ENCODE measurements at regions not wholly inside any gene's neighbourhood (a gene's known extent, or its start where the extent isn't known, plus 50 kb on each side); places are given as distances from the start of the nearest gene placed in this dataset.

- no peaks in the 10 kb centered on the region for H3K9me3 ChIP-seq (ENCODE audit: insufficient read depth, low read length, severe bottlenecking)
- TF ChIP-seq CTCF (IDR thresholded peaks at IDR 0.05; ENCODE audit: borderline replicate concordance, extremely low read depth, low read length, poor library complexity, severe bottlenecking) (no peak), EZH2 (IDR thresholded peaks at IDR 0.05; ENCODE audit: borderline replicate concordance, low read depth, low read length, severe bottlenecking) (no peak)
- no peak overlapping the region for H3K27ac ChIP-seq (ENCODE audit: low read length)
- no peaks in the 10 kb centered on the region for H3K4me1 ChIP-seq (ENCODE audit: insufficient read depth, low read length)
- H3K4me3 ChIP-seq (ENCODE audit: low read depth in 1 of 2, low read length in 2 of 2): no peak overlapping the region
- no peaks in the 10 kb centered on the region for H3K27me3 ChIP-seq (ENCODE audit: insufficient read depth, low read length, poor library complexity)
- no peaks in the 10 kb centered on the region for H4K20me1 ChIP-seq (ENCODE audit: insufficient read depth, low read length)
- no peaks in the 10 kb centered on the region for H3K36me3 ChIP-seq (ENCODE audit: insufficient read depth, low read length)
- ATAC-seq (ENCODE audit: insufficient read depth, low read depth): no peak
- H2AFZ ChIP-seq (ENCODE audit: low read depth, low read length): no peak overlapping the region
- no peak overlapping the region for H3K4me2 ChIP-seq (ENCODE audit: insufficient read depth, low read length)
- no peaks in the 10 kb centered on the region for H3K79me2 ChIP-seq (ENCODE audit: insufficient read depth, low read length)
- no peak overlapping the region for H3K9ac ChIP-seq (ENCODE audit: low read depth, low read length)
- DNase-seq: no peak
Observed at GRCh38 chr5:6224406-6224805, 153.9 kb downstream of the MED10 start.

GRCh38 chr5:6222899-6223298 lies 155.4 kb downstream of the MED10 start:
- TF ChIP-seq EZH2 (IDR thresholded peaks at IDR 0.05; ENCODE audit: borderline replicate concordance, low read depth, low read length, severe bottlenecking) (no peak), CTCF (IDR thresholded peaks at IDR 0.05; ENCODE audit: borderline replicate concordance, extremely low read depth, low read length, poor library complexity, severe bottlenecking) (no peak)
- Histone ChIP-seq H3K4me1 (ENCODE audit: insufficient read depth, low read length) (no peaks in the 10 kb centered on the region), H3K27me3 (ENCODE audit: insufficient read depth, low read length, poor library complexity) (no peaks in the 10 kb centered on the region), H3K9me3 (ENCODE audit: insufficient read depth, low read length, severe bottlenecking) (no peaks in the 10 kb centered on the region), H3K9ac (ENCODE audit: low read depth, low read length) (no peak overlapping the region), H3K79me2 (ENCODE audit: insufficient read depth, low read length) (no peaks in the 10 kb centered on the region), H3K36me3 (ENCODE audit: insufficient read depth, low read length) (no peaks in the 10 kb centered on the region), H4K20me1 (ENCODE audit: insufficient read depth, low read length) (no peaks in the 10 kb centered on the region), H3K4me2 (ENCODE audit: insufficient read depth, low read length) (no peak overlapping the region), H3K27ac (ENCODE audit: low read length) (no peak overlapping the region), H2AFZ (ENCODE audit: low read depth, low read length) (no peak overlapping the region), H3K4me3 (ENCODE audit: low read depth in 1 of 2, low read length in 2 of 2) (no peak overlapping the region)
- ATAC-seq (ENCODE audit: insufficient read depth, low read depth): no peak
- DNase-seq: no peak

DNA sequence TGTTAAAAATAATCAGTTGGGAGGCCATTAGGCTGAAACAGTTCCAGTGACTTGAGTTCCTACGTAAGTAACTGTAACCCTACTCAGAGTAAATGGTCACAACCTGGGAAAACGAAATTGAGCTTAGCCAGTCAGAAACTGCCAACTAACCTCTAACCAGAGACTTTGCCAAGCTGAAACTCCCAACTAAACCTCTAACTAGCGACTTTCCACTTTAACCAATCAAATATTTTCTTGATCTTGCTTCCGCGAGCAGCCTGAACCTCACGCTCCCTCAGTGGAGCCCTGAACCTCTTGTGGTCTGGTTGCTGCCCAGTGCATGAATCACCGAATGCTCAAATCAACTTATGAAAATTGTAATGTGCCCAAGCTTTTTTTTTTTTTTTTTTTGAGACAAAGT lies 156.2 kb downstream of the MED10 start:
- no peaks in the 10 kb centered on the region for H3K79me2 ChIP-seq (ENCODE audit: insufficient read depth, low read length)
- H3K4me1 ChIP-seq (ENCODE audit: insufficient read depth, low read length): no peaks in the 10 kb centered on the region
- no peak overlapping the region for H2AFZ ChIP-seq (ENCODE audit: low read depth, low read length)
- H3K4me3 ChIP-seq (ENCODE audit: low read depth in 1 of 2, low read length in 2 of 2): no peak overlapping the region
- no peak overlapping the region for H3K4me2 ChIP-seq (ENCODE audit: insufficient read depth, low read length)
- no peaks in the 10 kb centered on the region for H4K20me1 ChIP-seq (ENCODE audit: insufficient read depth, low read length)
- H3K36me3 ChIP-seq (ENCODE audit: insufficient read depth, low read length): no peaks in the 10 kb centered on the region
- TF ChIP-seq CTCF (IDR thresholded peaks at IDR 0.05; ENCODE audit: borderline replicate concordance, extremely low read depth, low read length, poor library complexity, severe bottlenecking): no peak
- TF ChIP-seq EZH2 (IDR thresholded peaks at IDR 0.05; ENCODE audit: borderline replicate concordance, low read depth, low read length, severe bottlenecking): no peak
- no peak overlapping the region for H3K9ac ChIP-seq (ENCODE audit: low read depth, low read length)
- H3K9me3 ChIP-seq (ENCODE audit: insufficient read depth, low read length, severe bottlenecking): no peaks in the 10 kb centered on the region
- no peak overlapping the region for H3K27ac ChIP-seq (ENCODE audit: low read length)
- no peak for DNase-seq
- ATAC-seq (ENCODE audit: insufficient read depth, low read depth): no peak
- no peaks in the 10 kb centered on the region for H3K27me3 ChIP-seq (ENCODE audit: insufficient read depth, low read length, poor library complexity)

DNA sequence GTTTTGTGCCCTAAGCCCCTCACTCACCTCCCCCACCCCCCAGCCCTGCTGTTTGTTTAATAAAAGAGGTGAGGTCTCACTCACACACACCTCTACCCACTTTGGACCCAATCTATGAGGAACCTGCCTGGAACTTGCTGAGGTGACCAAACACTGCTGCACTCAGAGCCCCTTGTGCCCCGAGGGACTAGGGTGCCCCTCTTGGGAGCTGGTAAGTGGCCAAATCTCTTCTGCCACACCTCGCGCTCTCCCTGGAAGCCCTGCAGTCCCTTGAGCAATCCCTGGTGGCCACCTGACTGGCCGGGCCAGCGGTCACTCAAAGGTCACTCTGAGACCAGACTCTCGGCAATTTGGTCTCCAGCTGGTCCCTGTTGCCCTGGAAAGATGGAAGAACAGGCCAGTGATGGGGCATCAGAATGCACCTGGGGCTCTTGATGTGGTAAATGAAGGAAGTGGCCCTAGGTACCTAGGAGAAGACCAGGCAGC lies 157.2 kb downstream of the MED10 start:
- Histone ChIP-seq H3K4me3 (ENCODE audit: low read depth in 1 of 2, low read length in 2 of 2) (no peak overlapping the region), H4K20me1 (ENCODE audit: insufficient read depth, low read length) (no peaks in the 10 kb centered on the region), H3K27me3 (ENCODE audit: insufficient read depth, low read length, poor library complexity) (no peaks in the 10 kb centered on the region), H3K4me2 (ENCODE audit: insufficient read depth, low read length) (no peak overlapping the region), H3K4me1 (ENCODE audit: insufficient read depth, low read length) (no peaks in the 10 kb centered on the region), H3K79me2 (ENCODE audit: insufficient read depth, low read length) (no peaks in the 10 kb centered on the region), H3K9ac (ENCODE audit: low read depth, low read length) (no peak overlapping the region), H3K36me3 (ENCODE audit: insufficient read depth, low read length) (no peaks in the 10 kb centered on the region), H3K9me3 (ENCODE audit: insufficient read depth, low read length, severe bottlenecking) (no peaks in the 10 kb centered on the region), H2AFZ (ENCODE audit: low read depth, low read length) (no peak overlapping the region), H3K27ac (ENCODE audit: low read length) (no peak overlapping the region)
- ATAC-seq (ENCODE audit: insufficient read depth, low read depth): no peak
- no peak for DNase-seq
- no peak for TF ChIP-seq EZH2 (IDR thresholded peaks at IDR 0.05; ENCODE audit: borderline replicate concordance, low read depth, low read length, severe bottlenecking)
- no peak for TF ChIP-seq CTCF (IDR thresholded peaks at IDR 0.05; ENCODE audit: borderline replicate concordance, extremely low read depth, low read length, poor library complexity, severe bottlenecking)
